Left ventricle myocardium inferior (tissue), 1 donor: ENCODE measurements at regions not wholly inside any gene's neighbourhood (a gene's known extent, or its start where the extent isn't known, plus 50 kb on each side); places are given as distances from the start of the nearest gene placed in this dataset.

ENCODE experiments used
- DNase-seq: peaks from one replicate; pipeline ENCODE4 v3.0.0-alpha.2; 2020
- H3K27ac ChIP-seq: fragments of 200-600 bp; replicated peaks from 2 replicates; pipeline ENCODE4 v1.8.0; 2021
- H3K27me3 ChIP-seq: fragments of 200-600 bp; 2 replicates; pipeline ENCODE4 v1.8.0; 2021; ENCODE audit warnings: low read depth
- H3K36me3 ChIP-seq: fragments of 200-600 bp; 2 replicates; pipeline ENCODE4 v1.8.0; 2021
- H3K4me1 ChIP-seq: fragments of 200-600 bp; 2 replicates; pipeline ENCODE4 v1.8.0; 2021
- H3K4me3 ChIP-seq: fragments of 200-600 bp; 2 replicates; pipeline ENCODE4 v1.8.0; 2021; ENCODE audit warnings: mild to moderate bottlenecking, moderate library complexity
- H3K9me3 ChIP-seq: fragments of 200-600 bp; replicated peaks from 2 replicates; pipeline ENCODE4 v1.8.0; 2021
- intact Hi-C: fragments of 100-400 bp; cut with micrococcal nuclease; formaldehyde crosslinking; loops from one replicate; pipeline ENCODE4 v1.11.0; 2022
- TF ChIP-seq, protein P1 (sequence below): fragments of 200-600 bp; IDR thresholded peaks from 2 replicates; pipeline ENCODE4 v1.8.0; 2021; ENCODE audit warnings: antibody characterized with exemption, mild to moderate bottlenecking, borderline replicate concordance
- donor health status: DM: no; HTN: yes; CAD: no; lungs with severe emphysema.

DNA sequence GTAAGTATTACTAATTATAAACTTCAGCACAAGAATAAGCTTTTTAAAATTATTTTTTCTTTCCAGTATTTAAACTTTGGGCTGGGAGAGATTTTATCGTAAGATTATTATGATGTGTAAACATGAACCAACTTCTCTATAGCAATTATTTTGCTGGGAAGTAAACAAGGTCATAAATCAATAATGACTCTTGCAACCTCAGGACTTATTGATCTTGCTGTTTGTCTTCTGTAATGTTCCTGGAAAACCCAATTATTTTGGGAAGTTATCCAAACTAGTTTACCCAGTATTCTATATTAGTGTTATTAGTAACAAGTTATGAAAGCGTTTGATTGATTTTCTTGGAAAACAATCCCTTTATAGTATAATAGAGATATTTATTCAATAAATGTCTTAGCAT is 174.9 kb downstream of the PPP1R2C start:
- Histone ChIP-seq H3K4me1 (no peaks in the 10 kb centered on the region), H3K27me3 (no peaks in the 10 kb centered on the region), H3K4me3 (no peak overlapping the region), H3K9me3 (no peaks in the 10 kb centered on the region), H3K36me3 (no peaks in the 10 kb centered on the region), H3K27ac (no peak overlapping the region)
- no peak for DNase-seq
- TF ChIP-seq, protein P1, sequence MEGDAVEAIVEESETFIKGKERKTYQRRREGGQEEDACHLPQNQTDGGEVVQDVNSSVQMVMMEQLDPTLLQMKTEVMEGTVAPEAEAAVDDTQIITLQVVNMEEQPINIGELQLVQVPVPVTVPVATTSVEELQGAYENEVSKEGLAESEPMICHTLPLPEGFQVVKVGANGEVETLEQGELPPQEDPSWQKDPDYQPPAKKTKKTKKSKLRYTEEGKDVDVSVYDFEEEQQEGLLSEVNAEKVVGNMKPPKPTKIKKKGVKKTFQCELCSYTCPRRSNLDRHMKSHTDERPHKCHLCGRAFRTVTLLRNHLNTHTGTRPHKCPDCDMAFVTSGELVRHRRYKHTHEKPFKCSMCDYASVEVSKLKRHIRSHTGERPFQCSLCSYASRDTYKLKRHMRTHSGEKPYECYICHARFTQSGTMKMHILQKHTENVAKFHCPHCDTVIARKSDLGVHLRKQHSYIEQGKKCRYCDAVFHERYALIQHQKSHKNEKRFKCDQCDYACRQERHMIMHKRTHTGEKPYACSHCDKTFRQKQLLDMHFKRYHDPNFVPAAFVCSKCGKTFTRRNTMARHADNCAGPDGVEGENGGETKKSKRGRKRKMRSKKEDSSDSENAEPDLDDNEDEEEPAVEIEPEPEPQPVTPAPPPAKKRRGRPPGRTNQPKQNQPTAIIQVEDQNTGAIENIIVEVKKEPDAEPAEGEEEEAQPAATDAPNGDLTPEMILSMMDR = no peak
- intact Hi-C loops = no loop called here

DNA sequence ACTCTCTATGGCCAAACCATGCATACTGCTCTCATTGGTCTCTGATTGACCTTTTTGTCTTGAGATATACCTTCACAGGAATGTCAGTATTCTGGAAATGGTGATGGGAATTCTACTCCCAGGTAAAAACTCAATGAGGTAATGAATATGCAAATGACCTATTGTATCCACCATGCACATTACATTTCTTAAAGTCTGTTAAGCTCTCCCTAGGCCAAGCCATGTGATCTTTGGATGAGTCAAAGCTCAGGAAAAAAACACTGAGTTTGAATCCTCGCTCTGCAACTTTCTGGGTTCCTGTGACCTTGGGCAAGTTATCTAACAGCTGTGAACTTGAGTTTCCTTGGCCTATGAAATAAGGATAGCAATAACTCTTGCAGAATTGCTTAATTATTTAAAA is 175.4 kb downstream of the PPP1R2C start:
- intact Hi-C loops = no loop called here
- TF ChIP-seq, protein P1 = no peak

DNA sequence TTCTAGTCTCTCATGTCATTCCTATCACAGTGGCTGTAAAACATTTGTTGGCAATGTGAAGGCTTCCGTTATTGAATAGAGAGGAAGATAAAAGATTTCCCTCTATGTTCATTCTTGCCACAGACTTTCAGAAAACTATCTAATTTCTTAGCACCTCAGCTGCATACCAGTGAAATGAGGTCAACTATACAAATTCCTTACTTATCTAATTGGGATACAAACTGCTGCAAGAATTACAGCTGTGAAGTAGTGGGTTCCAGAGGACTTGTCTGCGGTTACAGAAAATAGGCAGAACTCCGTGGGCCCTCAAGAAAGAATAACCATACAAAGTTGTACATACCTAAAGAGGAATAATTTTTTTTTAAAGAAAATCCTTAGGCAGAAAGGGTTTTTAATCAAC is 175.8 kb downstream of the PPP1R2C start:
- Histone ChIP-seq H3K36me3 (no peaks in the 10 kb centered on the region), H3K4me1 (no peaks in the 10 kb centered on the region), H3K9me3 (no peaks in the 10 kb centered on the region), H3K4me3 (no peak overlapping the region), H3K27ac (no peak overlapping the region), H3K27me3 (no peaks in the 10 kb centered on the region)
- TF ChIP-seq, protein P1 = no peak
- DNase-seq = no peak
- intact Hi-C loops = no loop called here

More for the DNA sequence above, 175.4 kb downstream of the PPP1R2C start:
- Histone ChIP-seq H3K36me3 (no peaks in the 10 kb centered on the region), H3K27me3 (no peaks in the 10 kb centered on the region), H3K9me3 (no peaks in the 10 kb centered on the region), H3K4me3 (no peak overlapping the region), H3K4me1 (no peaks in the 10 kb centered on the region), H3K27ac (no peak overlapping the region)
- DNase-seq = no peak

DNA sequence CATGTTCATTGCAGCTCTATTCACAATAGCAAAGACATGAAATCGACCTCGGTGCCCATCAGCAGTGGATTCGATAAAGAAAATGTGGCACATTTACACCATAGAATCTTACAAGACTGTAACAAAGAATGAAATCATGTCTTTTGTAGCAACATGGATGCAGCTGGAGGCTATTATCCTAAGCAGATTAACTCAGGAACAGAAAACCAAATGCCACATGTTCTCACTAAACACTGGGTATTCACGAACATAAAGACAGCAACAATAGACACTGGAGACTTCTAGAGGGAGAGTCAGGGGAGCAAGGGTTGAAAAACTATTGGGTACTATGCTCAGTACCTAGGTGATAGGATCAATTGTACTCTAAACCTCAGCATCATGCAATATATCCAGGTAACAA is 180.5 kb downstream of the PPP1R2C start:
- H3K27ac ChIP-seq = no peak overlapping the region
- TF ChIP-seq, protein P1 = no peak

DNA sequence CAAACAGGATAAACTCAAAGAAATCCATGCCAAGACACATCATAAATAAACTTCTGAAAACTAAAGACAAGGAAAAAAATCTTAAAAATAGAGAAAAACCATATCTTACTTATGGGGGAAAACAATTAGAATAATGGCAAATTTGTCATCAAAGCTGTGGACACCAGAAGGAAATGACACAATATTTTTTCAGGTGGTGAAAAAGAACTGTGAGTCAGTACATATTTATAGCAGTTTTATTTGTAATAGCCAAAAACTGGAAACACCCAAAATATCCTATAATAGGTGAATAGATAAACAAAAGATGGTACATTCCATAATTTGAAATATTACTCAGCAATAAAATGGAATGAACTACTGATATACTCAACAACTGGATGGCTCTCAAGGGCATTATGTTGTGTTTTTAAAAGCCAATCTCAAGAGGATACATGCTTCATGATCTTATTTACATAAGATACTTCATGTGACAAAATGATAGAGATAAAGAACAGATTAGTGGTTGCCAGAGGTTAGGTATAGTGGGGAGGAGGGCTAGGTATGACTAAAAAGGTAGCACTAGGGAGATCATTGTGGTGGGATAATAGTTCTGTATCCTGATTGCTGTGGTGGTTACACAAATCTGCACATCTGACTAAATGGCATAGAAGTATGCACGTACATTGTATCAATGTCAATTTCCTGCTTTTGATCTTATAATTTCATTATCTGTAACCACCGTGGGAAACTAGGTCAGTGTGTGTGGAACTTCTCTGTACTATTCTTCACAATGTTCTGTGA is 191.9 kb downstream of the PPP1R2C start:
- no peaks in the 10 kb centered on the region for H3K9me3 ChIP-seq
- H3K4me1 ChIP-seq = no peaks in the 10 kb centered on the region
- no peak overlapping the region for H3K27ac ChIP-seq
- H3K4me3 ChIP-seq = no peak overlapping the region
- intact Hi-C loops = no loop called here
- no peaks in the 10 kb centered on the region for H3K36me3 ChIP-seq
- DNase-seq = no peak
- TF ChIP-seq, protein P1 = no peak
- no peaks in the 10 kb centered on the region for H3K27me3 ChIP-seq

More for the DNA sequence above, 180.5 kb downstream of the PPP1R2C start:
- H3K4me3 ChIP-seq = no peak overlapping the region
- intact Hi-C loops = no loop called here
- no peaks in the 10 kb centered on the region for H3K27me3 ChIP-seq
- H3K36me3 ChIP-seq = no peaks in the 10 kb centered on the region
- H3K4me1 ChIP-seq = no peaks in the 10 kb centered on the region
- no peak for DNase-seq
- no peaks in the 10 kb centered on the region for H3K9me3 ChIP-seq
